IPS-NIHi7 (cell line): ENCODE measurements at regions not wholly inside any gene's neighbourhood (a gene's known extent, or its start where the extent isn't known, plus 50 kb on each side); places are given as distances from the start of the nearest gene placed in this dataset.

Source experiments
- DNase-seq: peaks from one replicate; pipeline ENCODE4 v3.0.0; 2012; ENCODE audit warnings: mixed read lengths; ENCODE audit errors: extremely low spot score

GRCh38 chrX:6325437-6325836 lies 96.8 kb upstream of the NLGN4X start:
- peak; percentile 41 for DNase-seq

DNA sequence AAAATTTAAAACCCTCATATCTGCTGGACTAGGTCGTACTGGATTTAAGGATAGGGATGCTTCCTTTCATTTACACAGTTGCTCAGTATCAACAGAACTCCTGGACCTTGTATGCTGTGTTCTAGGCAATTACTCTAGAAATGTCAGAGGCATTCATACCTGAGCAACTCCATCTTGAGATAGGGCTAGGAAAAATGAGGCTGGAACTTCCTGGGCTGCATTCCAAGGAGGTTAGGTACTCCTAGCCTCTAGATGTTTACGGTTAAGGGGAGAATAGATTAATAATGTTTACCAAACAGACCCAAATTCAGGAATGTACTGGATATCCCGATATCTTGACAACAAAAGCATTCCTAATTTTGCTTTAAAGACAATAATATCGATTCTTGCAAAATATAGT lies 84.7 kb upstream of the NLGN4X start:
- no peak for DNase-seq

- DNase-seq = no peak
Measured at GRCh38 chrX:6311540-6311939, 82.9 kb upstream of the NLGN4X start.

- DNase-seq = peak; percentile 8
Measured at GRCh38 chrX:6307156-6307555, 78.5 kb upstream of the NLGN4X start.

DNA sequence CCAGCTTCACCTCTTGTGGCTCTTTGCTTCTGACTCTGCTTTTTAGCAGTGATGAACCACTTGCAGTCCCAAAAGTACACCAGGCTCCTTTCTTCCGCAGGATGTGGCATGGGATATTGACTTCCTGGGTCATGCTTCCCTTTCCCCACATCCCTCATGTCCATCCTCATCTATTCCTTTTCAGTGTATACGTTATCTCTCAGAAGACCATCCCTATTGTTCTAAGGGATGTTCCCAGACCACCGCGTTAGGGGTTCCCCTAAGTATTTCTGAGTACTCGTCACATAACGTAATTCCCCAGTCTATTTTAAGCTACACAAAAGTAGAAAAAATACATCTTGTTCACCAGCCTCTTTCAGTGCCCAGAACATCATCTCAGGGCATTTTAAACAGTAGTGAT lies 71.1 kb upstream of the NLGN4X start:
- DNase-seq = no peak

DNA sequence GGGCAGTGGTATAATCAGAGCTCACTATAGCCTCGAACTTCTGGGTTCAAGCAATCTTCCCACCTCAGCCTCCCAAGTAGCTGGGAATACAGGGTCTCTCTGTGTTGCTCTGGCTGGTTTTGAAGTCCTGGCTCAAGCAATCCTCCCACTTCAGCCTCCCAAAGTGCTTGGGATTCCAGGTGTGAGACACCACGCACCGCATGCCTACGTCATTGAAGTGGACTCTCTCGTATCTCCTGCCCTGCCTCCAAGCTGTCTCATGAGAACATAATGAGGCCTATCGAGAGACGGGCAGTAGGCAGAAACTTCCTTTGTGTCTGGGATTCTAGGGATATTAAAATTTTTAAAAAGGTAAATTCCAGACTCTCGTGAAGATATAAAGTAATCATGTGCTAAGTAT lies 65.0 kb upstream of the NLGN4X start:
- no peak for DNase-seq

DNA sequence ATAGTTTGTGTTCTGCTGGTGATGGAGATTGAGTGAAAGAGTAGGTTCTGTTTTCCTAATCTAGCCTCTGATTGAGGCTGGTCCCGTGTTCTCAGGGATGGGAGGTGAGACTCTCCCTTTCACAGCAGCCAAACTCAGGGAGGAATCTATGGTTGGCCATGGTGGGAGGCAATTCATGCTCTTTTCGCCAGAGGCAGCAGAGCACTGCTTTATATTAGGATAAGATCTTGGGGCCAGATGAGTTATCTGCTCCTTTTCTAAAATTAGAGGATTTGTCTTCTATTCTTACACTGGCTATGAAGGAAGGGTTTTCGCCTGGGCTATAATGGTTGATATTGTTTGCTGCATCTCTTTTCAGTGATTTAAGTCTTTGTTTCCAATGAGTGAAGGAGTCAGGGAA lies 63.9 kb upstream of the NLGN4X start:
- DNase-seq = peak; percentile 56

DNA sequence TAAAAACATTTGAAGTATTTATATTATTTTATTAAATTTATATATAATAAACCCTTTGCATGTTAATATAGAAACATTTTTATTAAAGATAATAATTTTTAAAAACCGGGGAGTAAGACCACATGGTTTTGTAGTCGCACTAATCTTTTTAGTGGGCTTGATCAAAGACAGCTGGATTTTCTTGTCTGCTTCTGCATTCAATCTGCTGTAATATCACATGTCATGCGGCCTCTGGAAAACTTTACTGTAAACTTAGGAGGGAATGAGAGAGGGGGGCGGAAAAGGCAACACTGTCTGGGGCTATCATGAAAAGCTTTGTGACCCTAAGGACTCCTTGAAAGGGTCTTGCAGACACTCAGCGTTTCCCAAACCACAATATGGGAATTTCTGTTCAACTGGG lies 62.8 kb upstream of the NLGN4X start:
- DNase-seq = no peak

DNA sequence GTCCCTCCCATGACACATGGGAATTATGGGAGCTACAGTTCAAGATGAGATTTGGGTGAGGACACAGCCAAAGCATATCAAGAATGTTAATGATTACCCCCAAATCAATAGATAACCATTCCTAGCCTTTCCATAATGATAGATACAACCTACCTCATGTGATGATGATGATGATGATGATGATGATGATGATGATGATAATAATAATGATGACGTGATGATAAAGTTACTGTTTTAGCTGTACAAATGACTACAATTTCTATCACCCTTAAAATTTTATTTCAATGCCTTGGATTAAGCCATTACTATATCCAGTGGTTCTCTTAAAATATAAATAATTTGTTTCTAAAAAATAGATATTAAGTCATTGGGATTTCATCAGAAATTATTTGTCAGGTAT lies 55.2 kb upstream of the NLGN4X start:
- no peak for DNase-seq

DNA sequence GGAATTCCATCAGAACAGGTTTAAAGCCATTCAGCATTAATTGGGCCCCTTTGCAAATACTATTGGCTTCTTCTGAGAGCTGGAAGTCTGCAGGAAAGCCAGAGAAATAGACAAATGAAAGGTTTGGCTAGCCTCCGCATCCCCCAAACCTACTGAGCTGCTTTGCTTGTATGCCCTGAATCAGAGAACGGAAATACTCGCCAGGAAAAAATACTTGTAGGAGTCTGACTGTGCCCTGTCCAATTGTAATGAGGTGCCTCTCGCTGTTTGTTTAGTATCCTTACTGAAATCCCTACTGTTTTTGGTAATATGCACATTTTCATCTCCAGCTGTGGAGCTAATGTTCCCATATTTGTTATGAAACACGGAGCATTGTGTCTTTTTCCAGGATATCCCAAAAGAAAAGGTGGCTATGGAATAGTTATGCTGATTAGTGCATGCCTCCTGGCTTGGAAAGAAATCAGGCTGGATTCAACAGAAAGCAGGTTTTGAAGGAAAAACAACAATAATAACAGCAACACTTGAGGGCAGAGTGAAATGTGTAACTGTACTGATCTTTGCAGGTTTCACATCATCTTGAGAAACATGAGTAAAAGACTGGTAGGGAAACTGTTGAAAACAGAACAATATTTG lies 50.7 kb upstream of the NLGN4X start:
- peak; percentile 41 for DNase-seq
